ENCODE measurements at regions not wholly inside any gene's neighbourhood (a gene's known extent, or its start where the extent isn't known, plus 50 kb on each side); places are given as distances from the start of the nearest gene placed in this dataset.

- Histone ChIP-seq H3K79me1 (ENCODE audit: insufficient read depth, low read depth, low read length, poor library complexity, severe bottlenecking) (no peaks in the 10 kb centered on the region), H4K5ac (ENCODE audit: insufficient read length, low read depth, low read length) (no peak overlapping the region), H3K9me3 (ENCODE audit: control insufficient read depth, low read depth, low read length) (no peaks in the 10 kb centered on the region), H4K8ac (replicated peaks; ENCODE audit: insufficient read length, low read depth, low read length) (no peak overlapping the region), H3K18ac (ENCODE audit: insufficient read length, low read depth, low read length) (no peak overlapping the region), H4K20me1 (ENCODE audit: control insufficient read depth, insufficient read depth, insufficient read length) (no peaks in the 10 kb centered on the region), H2BK120ac (ENCODE audit: low read depth, low read length, poor library complexity, severe bottlenecking) (no peak overlapping the region), H3K4me1 (ENCODE audit: insufficient read depth, low read length) (no peaks in the 10 kb centered on the region), H3K14ac (ENCODE audit: insufficient read depth, low read length) (no peak overlapping the region), H3K56ac (ENCODE audit: insufficient read length, low read depth, low read length) (no peak overlapping the region), H2BK12ac (ENCODE audit: insufficient read length, low read depth, low read length) (no peak overlapping the region), H3K9ac (ENCODE audit: extremely low read depth, insufficient read length, low read length) (no peak overlapping the region), H2AK5ac (ENCODE audit: insufficient read length, low read length) (no peak overlapping the region), H3K27me3 (ENCODE audit: insufficient read depth, low read length) (no peaks in the 10 kb centered on the region), H2AFZ (ENCODE audit: low read length) (no peak overlapping the region), H2BK20ac (ENCODE audit: low read depth, low read length, poor library complexity, severe bottlenecking) (no peak overlapping the region), H2BK15ac (ENCODE audit: low read depth, low read length) (no peak overlapping the region), H4K91ac (ENCODE audit: insufficient read length, low read depth, low read length) (no peak overlapping the region), H3K79me2 (ENCODE audit: insufficient read depth, low read length) (no peaks in the 10 kb centered on the region), H3K4ac (ENCODE audit: low read depth, low read length) (no peak overlapping the region), H2BK5ac (ENCODE audit: insufficient read length, low read length) (no peak overlapping the region), H3T11ph (ENCODE audit: low read length) (no peak overlapping the region), H3K23ac (ENCODE audit: insufficient read length, low read depth, low read length) (no peak overlapping the region), H3K23me2 (ENCODE audit: insufficient read length, low read depth, low read length, poor library complexity, severe bottlenecking) (no peaks in the 10 kb centered on the region), H3K27ac (ENCODE audit: insufficient read length, low read depth, low read length) (no peak overlapping the region), H3K4me2 (ENCODE audit: insufficient read depth, insufficient read length, low read length) (no peak overlapping the region)
- Mint-ChIP-seq H3K9me3 (no peaks in the 10 kb centered on the region), H3K4me1 (peaks cover 7 to 10% of the 10 kb centered on the region in 2 experiments; a peak in 3 of 4 replicates), H3K27ac (no peak overlapping the region; a peak in 1 of 7 replicates), H3K4me3 (no peak overlapping the region), H3K27me3 (ENCODE audit: low read depth) (peaks cover 40% of the 10 kb centered on the region), H3K36me3 (ENCODE audit: insufficient read depth in 1 of 3, low read depth in 3 of 3) (no peaks in the 10 kb centered on the region)
- no peak for TF ChIP-seq CTCF (conservative IDR thresholded peaks at IDR 0.05)
- no peak for DNase-seq
- WGBS (ENCODE audit: extremely low coverage, insufficient read length, low lambda C conversion rate) = no CpG with 5 or more reads among the region's 9 CpGs
Measured at GRCh38 chr22:27583856-27584255, 217.7 kb downstream of the MN1 start.
